GDM1 (cell line): ENCODE measurements at regions not wholly inside any gene's neighbourhood (a gene's known extent, or its start where the extent isn't known, plus 50 kb on each side); places are given as distances from the start of the nearest gene placed in this dataset.

Experiments used
- DNase-seq: peaks from one replicate; lab custom pipeline; 2025; lab: John Stamatoyannopoulos, UW

- DNase-seq: no peak
Observed at GRCh38 chr9:118940473-118940872, 428.8 kb downstream of the BRINP1 start.

GRCh38 chr9:118946669-118947068 lies 422.6 kb downstream of the BRINP1 start:
- DNase-seq: no peak

GRCh38 chr9:118954857-118955256 lies 414.4 kb downstream of the BRINP1 start:
- DNase-seq: no peak

GRCh38 chr9:118957585-118957984 lies 411.6 kb downstream of the BRINP1 start:
- DNase-seq: no peak

- DNase-seq: no peak
Observed at GRCh38 chr9:118959366-118959765, 409.9 kb downstream of the BRINP1 start.

GRCh38 chr9:118961857-118962256 lies 407.4 kb downstream of the BRINP1 start:
- no peak for DNase-seq

- no peak for DNase-seq
Observed at GRCh38 chr9:118962426-118962825, 406.8 kb downstream of the BRINP1 start.

- DNase-seq: no peak
Observed at GRCh38 chr9:118963674-118964073, 405.6 kb downstream of the BRINP1 start.

- DNase-seq: no peak
Observed at GRCh38 chr9:118967901-118968300, 401.3 kb downstream of the BRINP1 start.

- no peak for DNase-seq
Observed at GRCh38 chr9:118975736-118976135, 393.5 kb downstream of the BRINP1 start.

- DNase-seq: no peak
Observed at GRCh38 chr9:118976160-118976559, 393.1 kb downstream of the BRINP1 start.

GRCh38 chr9:118984607-118985006 lies 384.6 kb downstream of the BRINP1 start:
- no peak for DNase-seq

- no peak for DNase-seq
Observed at GRCh38 chr9:118985851-118986250, 383.4 kb downstream of the BRINP1 start.

GRCh38 chr9:118987167-118987566 lies 382.1 kb downstream of the BRINP1 start:
- no peak for DNase-seq

GRCh38 chr9:118990949-118991348 lies 378.3 kb downstream of the BRINP1 start:
- no peak for DNase-seq

GRCh38 chr9:118991366-118992285 lies 377.6 kb downstream of the BRINP1 start:
- DNase-seq: no peak

GRCh38 chr9:118992813-118993794 lies 376.1 kb downstream of the BRINP1 start:
- no peak for DNase-seq

- no peak for DNase-seq
Observed at GRCh38 chr9:118993965-118994364, 375.3 kb downstream of the BRINP1 start.

GRCh38 chr9:119002491-119002890 lies 366.7 kb downstream of the BRINP1 start:
- no peak for DNase-seq

- no peak for DNase-seq
Observed at GRCh38 chr9:119003201-119003611, 366.0 kb downstream of the BRINP1 start.

- no peak for DNase-seq
Observed at GRCh38 chr9:119003882-119004617, 365.2 kb downstream of the BRINP1 start.

GRCh38 chr9:119004618-119004990 lies 364.6 kb downstream of the BRINP1 start:
- DNase-seq: no peak
